ENCODE measurements at regions not wholly inside any gene's neighbourhood (a gene's known extent, or its start where the extent isn't known, plus 50 kb on each side); places are given as distances from the start of the nearest gene placed in this dataset.
A peak's percentile ranks its signal among the peaks of the same experiment; 100 is the strongest.
"Not testable (repeated sequence)": the region's sequence is repeated elsewhere in the genome, so short reads cannot be mapped to it uniquely, and the experiment has no call there.

DNA sequence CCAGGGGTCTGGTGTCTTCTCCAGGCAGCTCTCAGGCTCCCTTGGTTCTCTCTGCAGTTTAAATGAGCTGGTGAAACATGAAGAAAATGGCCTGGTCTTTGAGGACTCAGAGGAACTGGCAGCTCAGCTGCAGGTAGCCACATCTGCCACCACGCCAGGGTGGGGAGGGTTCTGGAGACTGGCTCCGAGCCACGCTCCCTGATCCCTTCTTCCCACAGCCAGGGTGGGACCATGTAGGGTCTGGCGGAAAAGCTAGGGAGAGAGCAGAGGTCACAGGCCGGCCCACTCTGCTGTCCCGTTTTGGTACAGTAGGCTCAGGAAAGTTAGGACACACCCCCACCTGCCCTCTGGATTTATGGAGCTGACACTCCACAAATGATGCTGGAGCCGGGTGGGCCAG lies 103.5 kb upstream of the CCZ1B start:
- ATAC-seq (ENCODE audit: insufficient read depth, low read depth); H3K9ac ChIP-seq (ENCODE audit: low read depth, low read length); H3K79me2 ChIP-seq (ENCODE audit: insufficient read depth, low read length); H3K4me3 ChIP-seq (ENCODE audit: low read depth in 1 of 2, low read length in 2 of 2); H3K27me3 ChIP-seq (ENCODE audit: insufficient read depth, low read length, poor library complexity); DNase-seq; H2AFZ ChIP-seq (ENCODE audit: low read depth, low read length); H3K27ac ChIP-seq (ENCODE audit: low read length); H4K20me1 ChIP-seq (ENCODE audit: insufficient read depth, low read length); H3K4me1 ChIP-seq (ENCODE audit: insufficient read depth, low read length); H3K9me3 ChIP-seq (ENCODE audit: insufficient read depth, low read length, severe bottlenecking); H3K36me3 ChIP-seq (ENCODE audit: insufficient read depth, low read length); H3K4me2 ChIP-seq (ENCODE audit: insufficient read depth, low read length): not testable (repeated sequence)

DNA sequence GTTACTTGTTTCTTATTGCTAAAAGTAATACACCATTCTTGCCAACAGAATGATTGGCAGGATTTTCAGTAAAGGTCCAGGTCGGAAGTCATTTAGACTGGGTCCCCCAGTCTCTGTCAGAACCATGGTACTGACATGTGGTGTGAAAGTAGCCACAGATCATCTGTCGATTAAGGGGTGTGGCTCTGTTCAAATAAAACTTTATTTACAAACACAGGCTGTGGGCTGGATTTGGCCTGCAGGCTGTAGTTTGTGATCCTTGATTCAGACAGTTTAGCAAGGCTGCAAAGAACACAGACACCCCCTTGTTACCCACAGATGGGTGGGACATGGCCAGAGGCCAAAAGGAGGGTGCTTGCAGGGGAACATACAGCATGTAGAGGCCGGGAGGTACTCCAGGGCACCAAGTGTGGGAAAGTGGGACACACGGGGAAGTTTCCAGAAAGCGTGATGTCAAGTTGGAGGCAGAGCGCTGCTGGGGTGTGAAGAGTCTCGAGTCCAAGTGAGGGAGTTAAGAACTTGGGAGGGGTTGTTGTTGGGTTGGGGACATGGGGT lies 104.1 kb upstream of the CCZ1B start:
- H3K4me1 ChIP-seq (ENCODE audit: insufficient read depth, low read length); H3K36me3 ChIP-seq (ENCODE audit: insufficient read depth, low read length); H3K79me2 ChIP-seq (ENCODE audit: insufficient read depth, low read length); H3K9me3 ChIP-seq (ENCODE audit: insufficient read depth, low read length, severe bottlenecking); H3K27me3 ChIP-seq (ENCODE audit: insufficient read depth, low read length, poor library complexity); H3K27ac ChIP-seq (ENCODE audit: low read length); ATAC-seq (ENCODE audit: insufficient read depth, low read depth); H4K20me1 ChIP-seq (ENCODE audit: insufficient read depth, low read length); H3K4me3 ChIP-seq (ENCODE audit: low read depth in 1 of 2, low read length in 2 of 2); H3K9ac ChIP-seq (ENCODE audit: low read depth, low read length); DNase-seq: not testable (repeated sequence)
- Histone ChIP-seq H2AFZ (ENCODE audit: low read depth, low read length) (peak overlapping the region; percentile 55; the same call in 1 of the 2 replicates), H3K4me2 (ENCODE audit: insufficient read depth, low read length) (0 out of 2 replicates have a peak overlapping the region, but pooled peaks have one; percentile 39)

DNA sequence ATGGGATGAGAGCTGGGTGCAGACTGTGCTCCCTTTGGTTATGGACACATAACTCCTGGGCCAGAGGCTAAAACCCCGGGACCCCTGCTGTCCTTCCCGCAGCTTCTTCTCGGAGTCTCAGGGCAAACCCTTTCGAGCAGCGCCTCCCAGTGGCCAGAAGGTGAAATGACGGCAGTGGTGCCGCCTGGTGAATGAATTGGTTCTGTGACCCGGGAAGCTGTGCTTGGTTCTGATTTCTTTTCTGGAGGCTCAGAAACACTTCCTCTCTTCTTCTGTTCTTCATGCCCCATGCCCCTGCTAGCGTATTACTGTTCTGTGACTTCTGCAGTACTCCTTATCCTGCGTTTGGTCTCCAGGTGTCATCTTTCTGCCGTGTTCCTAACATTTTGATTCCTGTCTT lies 104.7 kb upstream of the CCZ1B start:
- H3K9ac ChIP-seq (ENCODE audit: low read depth, low read length); H3K36me3 ChIP-seq (ENCODE audit: insufficient read depth, low read length); H2AFZ ChIP-seq (ENCODE audit: low read depth, low read length); H3K27me3 ChIP-seq (ENCODE audit: insufficient read depth, low read length, poor library complexity); H3K4me3 ChIP-seq (ENCODE audit: low read depth in 1 of 2, low read length in 2 of 2); H3K4me1 ChIP-seq (ENCODE audit: insufficient read depth, low read length); H3K79me2 ChIP-seq (ENCODE audit: insufficient read depth, low read length); H3K27ac ChIP-seq (ENCODE audit: low read length); ATAC-seq (ENCODE audit: insufficient read depth, low read depth); H3K9me3 ChIP-seq (ENCODE audit: insufficient read depth, low read length, severe bottlenecking); H4K20me1 ChIP-seq (ENCODE audit: insufficient read depth, low read length): not testable (repeated sequence)
- DNase-seq = peak; percentile 58
- TF ChIP-seq, protein P1, sequence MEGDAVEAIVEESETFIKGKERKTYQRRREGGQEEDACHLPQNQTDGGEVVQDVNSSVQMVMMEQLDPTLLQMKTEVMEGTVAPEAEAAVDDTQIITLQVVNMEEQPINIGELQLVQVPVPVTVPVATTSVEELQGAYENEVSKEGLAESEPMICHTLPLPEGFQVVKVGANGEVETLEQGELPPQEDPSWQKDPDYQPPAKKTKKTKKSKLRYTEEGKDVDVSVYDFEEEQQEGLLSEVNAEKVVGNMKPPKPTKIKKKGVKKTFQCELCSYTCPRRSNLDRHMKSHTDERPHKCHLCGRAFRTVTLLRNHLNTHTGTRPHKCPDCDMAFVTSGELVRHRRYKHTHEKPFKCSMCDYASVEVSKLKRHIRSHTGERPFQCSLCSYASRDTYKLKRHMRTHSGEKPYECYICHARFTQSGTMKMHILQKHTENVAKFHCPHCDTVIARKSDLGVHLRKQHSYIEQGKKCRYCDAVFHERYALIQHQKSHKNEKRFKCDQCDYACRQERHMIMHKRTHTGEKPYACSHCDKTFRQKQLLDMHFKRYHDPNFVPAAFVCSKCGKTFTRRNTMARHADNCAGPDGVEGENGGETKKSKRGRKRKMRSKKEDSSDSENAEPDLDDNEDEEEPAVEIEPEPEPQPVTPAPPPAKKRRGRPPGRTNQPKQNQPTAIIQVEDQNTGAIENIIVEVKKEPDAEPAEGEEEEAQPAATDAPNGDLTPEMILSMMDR (IDR thresholded peaks at IDR 0.05; ENCODE audit: borderline replicate concordance, extremely low read depth, low read length, poor library complexity, severe bottlenecking) = peak; percentile 53
- peak overlapping the region; percentile 39; the same call in 1 of the 2 replicates for H3K4me2 ChIP-seq (ENCODE audit: insufficient read depth, low read length)

DNA sequence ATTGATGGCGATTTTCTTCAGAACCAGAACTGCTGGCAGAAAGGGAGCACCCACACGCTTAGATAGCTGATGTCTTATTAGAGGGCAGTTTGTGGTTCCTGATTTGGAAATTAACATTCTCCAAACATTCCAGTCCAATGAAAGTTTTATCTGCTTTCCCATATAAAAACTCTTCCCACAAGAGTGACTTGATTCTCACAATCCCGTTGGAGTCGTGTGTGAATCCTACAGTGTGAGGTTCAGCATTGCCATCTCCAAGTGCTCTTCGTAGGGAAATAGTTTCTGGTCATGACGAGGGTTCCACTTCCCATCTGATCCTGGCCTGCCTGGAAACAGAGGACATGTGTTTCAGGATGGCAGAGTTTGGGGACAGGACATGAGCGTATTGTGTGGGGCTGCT lies 105.4 kb upstream of the CCZ1B start:
- not testable (repeated sequence) for H3K79me2 ChIP-seq (ENCODE audit: insufficient read depth, low read length); DNase-seq; H3K4me1 ChIP-seq (ENCODE audit: insufficient read depth, low read length); ATAC-seq (ENCODE audit: insufficient read depth, low read depth); H3K4me3 ChIP-seq (ENCODE audit: low read depth in 1 of 2, low read length in 2 of 2); H2AFZ ChIP-seq (ENCODE audit: low read depth, low read length); H3K9me3 ChIP-seq (ENCODE audit: insufficient read depth, low read length, severe bottlenecking); H3K9ac ChIP-seq (ENCODE audit: low read depth, low read length); H3K36me3 ChIP-seq (ENCODE audit: insufficient read depth, low read length); H3K27ac ChIP-seq (ENCODE audit: low read length); H4K20me1 ChIP-seq (ENCODE audit: insufficient read depth, low read length); H3K27me3 ChIP-seq (ENCODE audit: insufficient read depth, low read length, poor library complexity); H3K4me2 ChIP-seq (ENCODE audit: insufficient read depth, low read length)

DNA sequence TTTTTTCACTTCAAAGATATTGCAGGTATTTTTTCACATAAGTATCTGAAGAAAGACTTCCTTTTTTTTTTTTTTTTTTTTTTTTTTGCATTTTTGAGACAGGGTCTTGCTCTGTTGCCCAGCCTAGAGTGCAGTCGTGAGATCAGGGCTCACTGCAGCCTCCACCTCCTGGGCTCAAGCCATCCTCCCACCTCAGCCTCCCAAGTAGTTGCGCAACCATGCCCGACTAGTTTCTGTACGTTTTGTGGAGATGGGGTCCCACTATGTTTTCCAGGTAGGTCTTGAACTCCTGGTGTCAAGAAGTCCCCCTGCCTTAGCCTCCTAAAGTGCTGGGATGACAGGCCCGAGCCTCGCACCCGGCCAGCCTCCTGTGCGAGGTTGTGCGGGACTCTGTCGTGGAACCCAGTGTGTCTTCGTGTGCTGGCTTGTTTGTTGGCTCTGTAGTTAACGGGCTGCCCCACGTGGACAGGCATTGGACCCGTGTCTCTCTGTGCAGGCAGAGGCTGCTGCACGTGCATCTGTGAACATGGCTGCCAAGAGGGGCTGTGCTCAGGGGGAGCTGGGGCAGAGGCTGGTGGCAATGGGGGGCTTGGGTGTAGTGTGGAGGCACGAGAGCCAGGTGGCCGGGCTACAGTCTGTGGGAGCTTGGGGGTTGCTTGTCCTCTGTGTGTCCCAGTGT lies 108.0 kb upstream of the CCZ1B start:
- H3K27me3 ChIP-seq (ENCODE audit: insufficient read depth, low read length, poor library complexity); H2AFZ ChIP-seq (ENCODE audit: low read depth, low read length); H3K9ac ChIP-seq (ENCODE audit: low read depth, low read length); H3K4me3 ChIP-seq (ENCODE audit: low read depth in 1 of 2, low read length in 2 of 2); H3K4me2 ChIP-seq (ENCODE audit: insufficient read depth, low read length); H3K36me3 ChIP-seq (ENCODE audit: insufficient read depth, low read length); H3K79me2 ChIP-seq (ENCODE audit: insufficient read depth, low read length); H3K9me3 ChIP-seq (ENCODE audit: insufficient read depth, low read length, severe bottlenecking); DNase-seq; ATAC-seq (ENCODE audit: insufficient read depth, low read depth); H3K27ac ChIP-seq (ENCODE audit: low read length); H3K4me1 ChIP-seq (ENCODE audit: insufficient read depth, low read length); H4K20me1 ChIP-seq (ENCODE audit: insufficient read depth, low read length): not testable (repeated sequence)

Measured in DND-41 (cell line).